Psoas muscle (tissue), 7 donors: ENCODE measurements at regions not wholly inside any gene's neighbourhood (a gene's known extent, or its start where the extent isn't known, plus 50 kb on each side); places are given as distances from the start of the nearest gene placed in this dataset.
"Not testable (repeated sequence)": the region's sequence is repeated elsewhere in the genome, so short reads cannot be mapped to it uniquely, and the experiment has no call there.

Experiments
- ATAC-seq, 4 donors: fragments of 200-7000 bp; cut with Tn5 transposase; one replicate each; pipeline ENCODE4 v1.9.1; 2020; ENCODE audit warnings: moderate library complexity in 3 of 4, mild to moderate bottlenecking in 2 of 4
- DNase-seq, 2 donors: peaks; one replicate each; pipeline ENCODE4 v3.0.0-alpha.2; 2020
- H3K27ac ChIP-seq: fragments of 200-600 bp; one replicate; pipeline ENCODE4 v1.8.0; 2022
- H3K27me3 ChIP-seq, 3 donors: fragments of 200-600 bp in 1 of 3; one replicate each; pipeline versions ENCODE4 v1.6.1 to v1.8.0; 2013 to 2022; ENCODE audit warnings: low read length in 2 of 3, mild to moderate bottlenecking in 2 of 3, moderate library complexity in 1 of 3; ENCODE audit not compliant: insufficient read depth in 3 of 3
- H3K36me3 ChIP-seq, 2 donors: fragments of 200-600 bp in 1 of 2; one replicate each; pipeline versions ENCODE4 v1.6.1 to v1.8.0; 2013 to 2022; ENCODE audit warnings: low read depth in 1 of 2, mild to moderate bottlenecking in 1 of 2, moderate library complexity in 1 of 2; ENCODE audit not compliant: insufficient read depth in 1 of 2
- H3K4me1 ChIP-seq: fragments of 200-600 bp; one replicate; pipeline ENCODE4 v1.8.0; 2022
- H3K4me3 ChIP-seq: fragments of 200-600 bp; one replicate; pipeline ENCODE4 v1.8.0; 2022; ENCODE audit warnings: mild to moderate bottlenecking
- H3K9me3 ChIP-seq: fragments of 200-600 bp; one replicate; pipeline ENCODE4 v1.8.0; 2022
- CTCF ChIP-seq: fragments of 200-600 bp; IDR thresholded peaks from one replicate; pipeline ENCODE4 v1.8.0; 2022; ENCODE audit warnings: antibody characterized with exemption
- WGBS, 3 donors: extraction: QIAGEN DNeasy Blood & Tissue Kit; methylation state at CpG; one replicate each; pipeline versions ENCODE4 v1.1.6 to v1.1.7; 2013; 5-methylcytosine and 5-hydroxymethylcytosine counted together
- intact Hi-C, 2 donors: fragments of 100-400 bp; cut with DNase I; formaldehyde crosslinking; loops; one replicate each; pipeline versions ENCODE4 v1.11.0 to v1.14.2; 2022
- donor health status: healthy with polysubstance abuse.
- donor health status: DM: no; HTN: no; CAD: no; lungs with moderate emphysema.
- donor health status: Bipolar disorder and iron deficiency.
- donor health status: healthy.
- donor health status: DM: yes; HTN: yes; CAD: no.
- donor health status: DM: no; HTN: no; CAD: no.
- donor health status: DM: yes; HTN: yes; CAD: no.

DNA sequence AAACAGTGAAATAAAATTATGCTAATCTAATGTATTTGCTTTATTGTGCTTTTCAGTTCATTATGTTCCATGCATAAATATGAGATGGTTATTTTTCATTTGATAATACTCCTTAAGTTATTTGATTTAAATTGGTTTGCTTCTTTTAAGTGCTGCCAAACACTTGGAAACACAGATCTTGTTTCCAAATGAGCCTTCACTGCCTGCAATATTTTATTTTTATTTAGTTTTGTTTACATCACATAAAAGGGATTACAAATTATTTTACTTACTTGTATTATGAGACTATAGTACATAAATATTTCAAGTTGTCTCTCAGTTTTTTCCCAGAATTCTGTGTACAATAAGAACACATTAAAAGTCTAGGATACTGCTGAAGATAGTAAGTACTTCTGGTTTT is 1662.4 kb upstream of the B3GALT2 start:
- intact Hi-C loops, result loop anchor here in 1 of 2 donors (5.0 kb wide), 1 partner anchor 1432 kb away; no protein-coding TSS in a partner anchor
- H3K4me1 ChIP-seq, result no peaks in the 10 kb centered on the region
- no peak overlapping the region for H3K27ac ChIP-seq
- no peaks in the 10 kb centered on the region for H3K27me3 ChIP-seq
- TF ChIP-seq CTCF, result no peak
- ATAC-seq (no peak), DNase-seq (no peak)
- no peak overlapping the region for H3K4me3 ChIP-seq
- H3K36me3 ChIP-seq, result no peaks in the 10 kb centered on the region
- H3K9me3 ChIP-seq, result no peaks in the 10 kb centered on the region

- no peaks in the 10 kb centered on the region for H3K9me3 ChIP-seq
- ATAC-seq (no peak), DNase-seq (no peak)
- H3K36me3 ChIP-seq, result no peaks in the 10 kb centered on the region
- WGBS, 3 donors, result 91 to 100% (median 96%) methylated on average over 1 of the region's 1 CpG
- no peaks in the 10 kb centered on the region for H3K4me1 ChIP-seq
- H3K27ac ChIP-seq, result no peak overlapping the region
- intact Hi-C loops, result loop anchor here in 1 of 2 donors (5.0 kb wide), 1 partner anchor 1429 kb away; no protein-coding TSS in a partner anchor
- H3K27me3 ChIP-seq, result no peaks in the 10 kb centered on the region
- no peak for TF ChIP-seq CTCF
- no peak overlapping the region for H3K4me3 ChIP-seq
Measured at GRCh38 chr1:194846488-194846887, 1660.1 kb upstream of the B3GALT2 start.

DNA sequence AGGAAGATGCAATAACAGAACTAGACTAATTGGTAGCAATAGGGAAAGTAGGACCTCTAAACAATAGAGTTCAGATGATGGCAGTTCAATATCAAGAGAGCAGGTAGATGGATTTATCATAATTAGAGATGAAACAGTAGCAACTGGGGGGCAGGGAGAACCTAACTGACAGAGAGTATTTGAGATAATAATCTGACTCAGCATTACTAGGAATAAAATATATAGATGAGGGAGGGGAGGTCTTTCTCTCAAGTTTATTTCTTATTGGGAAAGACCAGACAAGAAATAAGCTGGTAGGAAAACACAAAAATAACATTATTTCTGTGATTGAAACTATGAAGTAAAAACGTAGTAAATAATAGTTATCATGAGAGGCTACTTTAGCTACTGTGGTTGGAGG is 1656.7 kb upstream of the B3GALT2 start:
- TF ChIP-seq CTCF, result no peak
- WGBS, 3 donors, result 66 to 70% (median 66%) methylated on average over 1 of the region's 1 CpG
- DNase-seq (no peak), ATAC-seq (no peak)
- Histone ChIP-seq H3K27ac (no peak overlapping the region), H3K27me3 (no peaks in the 10 kb centered on the region), H3K36me3 (no peaks in the 10 kb centered on the region), H3K4me3 (no peak overlapping the region), H3K9me3 (no peaks in the 10 kb centered on the region), H3K4me1 (no peaks in the 10 kb centered on the region)
- intact Hi-C loops, result no loop called here

- intact Hi-C loops, result no loop called here
Measured at GRCh38 chr1:194833111-194833510, 1646.7 kb upstream of the B3GALT2 start.

DNA sequence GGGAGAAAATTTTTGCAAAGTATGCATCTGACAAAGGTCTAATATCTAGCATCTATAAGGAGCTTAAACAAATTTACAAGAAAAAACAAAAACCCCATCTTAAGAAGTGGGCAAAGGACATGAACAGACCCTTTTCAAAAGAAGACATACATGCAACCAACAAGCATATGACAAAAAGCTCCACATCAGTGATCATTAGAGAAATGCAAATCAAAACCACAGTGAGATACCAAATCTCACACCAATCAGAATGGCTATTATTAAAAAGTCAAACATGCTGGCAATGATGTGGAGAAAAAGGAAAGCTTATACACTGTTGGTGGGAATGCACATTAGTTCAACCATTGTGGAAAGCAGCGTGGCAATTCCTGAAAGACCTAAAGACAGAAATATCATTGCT is 1645.2 kb upstream of the B3GALT2 start:
- H3K27ac ChIP-seq, H3K4me1 ChIP-seq, intact Hi-C loops, H3K36me3 ChIP-seq, H3K9me3 ChIP-seq, H3K4me3 ChIP-seq, ATAC-seq, H3K27me3 ChIP-seq, DNase-seq: not testable (repeated sequence)
- WGBS, 3 donors, result 52 to 77% (median 62%) methylated on average over 1 of the region's 1 CpG

More at GRCh38 chr1:194833111-194833510, 1646.7 kb upstream of the B3GALT2 start:
- 50 to 61% (median 51%) methylated on average over 2 of the region's 2 CpGs for WGBS, 3 donors
- no peaks in the 10 kb centered on the region for H3K9me3 ChIP-seq
- H3K4me3 ChIP-seq, result no peak overlapping the region
- TF ChIP-seq CTCF, result no peak
- H3K27ac ChIP-seq, result no peak overlapping the region
- no peak for ATAC-seq
- no peaks in the 10 kb centered on the region for H3K4me1 ChIP-seq
- DNase-seq, result no peak
- H3K27me3 ChIP-seq, result no peaks in the 10 kb centered on the region
- no peaks in the 10 kb centered on the region for H3K36me3 ChIP-seq
